ENCODE measurements at regions not wholly inside any gene's neighbourhood (a gene's known extent, or its start where the extent isn't known, plus 50 kb on each side); places are given as distances from the start of the nearest gene placed in this dataset.

DNA sequence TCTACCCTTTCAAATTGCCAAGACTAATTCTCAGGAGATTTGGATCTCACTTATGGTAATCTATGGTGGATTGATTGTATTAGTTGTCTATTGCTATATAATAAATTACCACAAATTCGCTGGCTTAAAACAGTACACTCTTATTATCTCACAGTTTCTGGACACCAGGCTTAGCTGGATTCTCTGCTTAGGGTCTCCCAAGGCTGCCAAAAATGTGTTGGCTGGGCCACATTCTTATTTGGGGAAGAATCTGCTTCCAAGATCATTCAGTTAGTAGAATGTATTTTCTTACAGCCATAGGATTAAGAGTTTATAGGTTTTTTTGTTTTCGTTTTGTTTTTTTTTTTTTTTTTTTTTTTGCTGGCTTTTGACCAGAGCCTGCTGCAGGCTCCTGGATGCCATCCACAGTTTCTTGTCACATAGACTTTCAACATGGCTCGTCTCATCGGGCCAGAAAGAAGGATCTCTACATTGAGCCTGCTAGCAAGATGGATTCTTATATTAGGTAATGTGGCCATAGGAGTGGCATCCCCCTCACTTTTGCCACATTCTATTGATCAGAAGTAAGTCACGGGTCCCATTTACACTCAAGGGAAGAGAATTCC, 415.3 kb downstream of the KIF2B start:
- H3K27me3 ChIP-seq (ENCODE audit: insufficient read depth in 3 of 3, low read length in 2 of 3) = no peaks in the 10 kb centered on the region
- ATAC-seq = no peak
- no peak overlapping the region for H3K4me3 ChIP-seq
- no peak for DNase-seq
- intact Hi-C loops (cut with DNase I) = no loop called here
- TF ChIP-seq, protein P1, sequence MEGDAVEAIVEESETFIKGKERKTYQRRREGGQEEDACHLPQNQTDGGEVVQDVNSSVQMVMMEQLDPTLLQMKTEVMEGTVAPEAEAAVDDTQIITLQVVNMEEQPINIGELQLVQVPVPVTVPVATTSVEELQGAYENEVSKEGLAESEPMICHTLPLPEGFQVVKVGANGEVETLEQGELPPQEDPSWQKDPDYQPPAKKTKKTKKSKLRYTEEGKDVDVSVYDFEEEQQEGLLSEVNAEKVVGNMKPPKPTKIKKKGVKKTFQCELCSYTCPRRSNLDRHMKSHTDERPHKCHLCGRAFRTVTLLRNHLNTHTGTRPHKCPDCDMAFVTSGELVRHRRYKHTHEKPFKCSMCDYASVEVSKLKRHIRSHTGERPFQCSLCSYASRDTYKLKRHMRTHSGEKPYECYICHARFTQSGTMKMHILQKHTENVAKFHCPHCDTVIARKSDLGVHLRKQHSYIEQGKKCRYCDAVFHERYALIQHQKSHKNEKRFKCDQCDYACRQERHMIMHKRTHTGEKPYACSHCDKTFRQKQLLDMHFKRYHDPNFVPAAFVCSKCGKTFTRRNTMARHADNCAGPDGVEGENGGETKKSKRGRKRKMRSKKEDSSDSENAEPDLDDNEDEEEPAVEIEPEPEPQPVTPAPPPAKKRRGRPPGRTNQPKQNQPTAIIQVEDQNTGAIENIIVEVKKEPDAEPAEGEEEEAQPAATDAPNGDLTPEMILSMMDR (IDR thresholded peaks at IDR 0.05) = no peak
- no peaks in the 10 kb centered on the region for H3K4me1 ChIP-seq
- H3K9me3 ChIP-seq = no peaks in the 10 kb centered on the region
- no peak overlapping the region for H3K27ac ChIP-seq
- H3K36me3 ChIP-seq (ENCODE audit: insufficient read depth in 1 of 2, low read depth in 1 of 2) = no peaks in the 10 kb centered on the region
- 45 to 53% (median 48%) methylated on average over 5 of the region's 5 CpGs for WGBS, 3 donors

DNA sequence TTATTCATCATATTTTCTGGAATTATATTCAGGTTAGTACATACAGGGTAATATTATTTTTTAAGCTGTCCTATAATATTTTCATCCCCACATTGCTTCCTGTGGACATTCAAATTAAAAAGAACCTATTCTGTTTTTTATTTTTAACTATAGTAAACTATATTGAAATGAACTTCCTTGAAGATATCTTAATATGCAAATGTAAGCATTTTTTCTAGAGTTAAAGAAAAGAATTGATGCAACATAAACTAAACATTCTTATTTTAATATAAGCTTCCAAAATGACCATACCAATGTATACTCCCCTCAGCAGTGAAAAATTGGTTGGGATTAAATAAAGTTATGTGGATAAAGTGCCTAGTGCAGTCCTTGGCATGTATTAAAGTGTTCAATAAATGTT, 416.6 kb downstream of the KIF2B start:
- ATAC-seq = no peak
- H3K36me3 ChIP-seq (ENCODE audit: insufficient read depth in 1 of 2, low read depth in 1 of 2) = no peaks in the 10 kb centered on the region
- H3K4me3 ChIP-seq = no peak overlapping the region
- no peaks in the 10 kb centered on the region for H3K4me1 ChIP-seq
- no peaks in the 10 kb centered on the region for H3K9me3 ChIP-seq
- intact Hi-C loops (cut with DNase I) = no loop called here
- no peak for DNase-seq
- H3K27me3 ChIP-seq (ENCODE audit: insufficient read depth in 3 of 3, low read length in 2 of 3) = no peaks in the 10 kb centered on the region
- H3K27ac ChIP-seq = no peak overlapping the region
- TF ChIP-seq, protein P1 (IDR thresholded peaks at IDR 0.05) = no peak

DNA sequence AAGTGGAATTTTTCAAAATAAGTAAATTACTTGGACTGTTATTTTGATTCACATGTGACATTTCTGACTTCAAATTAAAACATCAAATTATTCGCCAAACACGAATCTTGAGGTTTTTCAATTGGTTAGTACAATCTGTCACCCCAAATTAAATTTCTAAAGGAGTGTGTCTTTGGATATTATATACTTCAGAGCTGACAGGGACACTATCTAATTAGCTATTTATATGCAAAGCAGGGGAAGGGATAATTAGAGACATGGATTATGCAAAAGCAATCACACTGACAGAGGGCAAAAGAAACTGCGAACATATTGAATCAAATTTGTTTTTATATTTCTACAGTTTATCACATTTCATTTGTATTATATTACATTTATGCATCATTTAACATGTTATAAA, 433.0 kb downstream of the KIF2B start:
- no peak overlapping the region for H3K4me3 ChIP-seq
- H3K27me3 ChIP-seq (ENCODE audit: insufficient read depth in 3 of 3, low read length in 2 of 3) = no peaks in the 10 kb centered on the region
- intact Hi-C loops (cut with DNase I) = no loop called here
- TF ChIP-seq, protein P1 (IDR thresholded peaks at IDR 0.05) = no peak
- H3K36me3 ChIP-seq (ENCODE audit: insufficient read depth in 1 of 2, low read depth in 1 of 2) = no peaks in the 10 kb centered on the region
- WGBS, 3 donors = 81 to 86% (median 86%) methylated on average over 3 of the region's 3 CpGs
- H3K27ac ChIP-seq = no peak overlapping the region
- DNase-seq = no peak
- no peak for ATAC-seq
- no peaks in the 10 kb centered on the region for H3K4me1 ChIP-seq
- H3K9me3 ChIP-seq = no peaks in the 10 kb centered on the region

DNA sequence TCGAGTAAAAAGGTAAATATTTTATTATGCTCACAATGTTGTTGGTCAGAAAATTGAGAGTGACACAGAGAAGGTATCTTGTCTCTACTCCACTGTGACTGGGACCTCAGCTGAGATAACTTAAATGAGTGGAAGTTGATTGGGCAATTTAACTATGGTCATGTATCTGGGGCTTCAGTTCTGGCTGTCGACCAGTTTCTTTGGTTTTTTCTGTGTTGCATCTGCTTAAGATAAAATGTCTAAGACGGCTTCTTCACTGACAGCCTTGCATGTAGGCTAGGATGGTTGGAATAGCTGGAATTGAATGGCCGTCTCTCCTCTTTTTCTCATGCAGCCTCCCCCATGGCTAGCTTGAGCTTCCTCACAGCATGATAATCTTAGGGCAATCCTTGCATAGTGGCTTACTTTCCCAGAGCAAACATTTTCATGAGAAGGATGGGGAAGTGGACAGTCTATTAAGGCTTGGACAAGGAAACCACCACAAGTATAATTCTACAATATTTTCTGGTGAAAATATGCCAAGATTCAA, 433.7 kb downstream of the KIF2B start:
- 57 to 60% (median 58%) methylated on average over 4 of the region's 4 CpGs for WGBS, 3 donors
- no peaks in the 10 kb centered on the region for H3K9me3 ChIP-seq
- no peak overlapping the region for H3K4me3 ChIP-seq
- TF ChIP-seq, protein P1 (IDR thresholded peaks at IDR 0.05) = no peak
- H3K27me3 ChIP-seq (ENCODE audit: insufficient read depth in 3 of 3, low read length in 2 of 3) = no peaks in the 10 kb centered on the region
- H3K27ac ChIP-seq = no peak overlapping the region
- DNase-seq (no peak), ATAC-seq (no peak)
- no peaks in the 10 kb centered on the region for H3K4me1 ChIP-seq
- no peaks in the 10 kb centered on the region for H3K36me3 ChIP-seq (ENCODE audit: insufficient read depth in 1 of 2, low read depth in 1 of 2)
- intact Hi-C loops (cut with DNase I) = no loop called here

DNA sequence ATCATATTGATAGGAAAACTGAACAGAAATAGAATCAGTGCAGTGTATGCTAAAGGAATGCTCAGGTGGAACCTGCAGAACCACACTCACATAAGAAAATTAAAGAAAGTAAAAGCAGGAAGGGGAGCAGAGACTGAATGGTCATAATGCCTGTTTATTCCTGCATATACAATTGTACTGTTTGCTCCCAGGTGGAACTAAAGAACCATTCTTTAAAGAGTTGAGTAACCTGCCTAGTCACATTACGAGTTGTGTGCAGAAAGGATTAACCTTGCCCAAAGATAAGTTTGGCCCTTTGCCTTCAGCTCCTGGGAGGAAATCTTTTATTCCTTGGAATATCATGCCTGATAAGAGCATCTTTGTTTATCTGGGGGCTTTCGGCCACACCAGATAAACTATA, 434.7 kb downstream of the KIF2B start:
- Histone ChIP-seq H3K9me3 (no peaks in the 10 kb centered on the region), H3K27ac (no peak overlapping the region), H3K27me3 (ENCODE audit: insufficient read depth in 3 of 3, low read length in 2 of 3) (no peaks in the 10 kb centered on the region), H3K4me3 (no peak overlapping the region), H3K36me3 (ENCODE audit: insufficient read depth in 1 of 2, low read depth in 1 of 2) (no peaks in the 10 kb centered on the region), H3K4me1 (no peaks in the 10 kb centered on the region)
- no peak for DNase-seq
- intact Hi-C loops (cut with DNase I) = no loop called here
- no peak for ATAC-seq
- TF ChIP-seq, protein P1 (IDR thresholded peaks at IDR 0.05) = no peak
- 37 to 79% (median 42%) methylated on average over 2 of the region's 2 CpGs for WGBS, 3 donors

Data from psoas muscle (tissue), 7 donors.